B cell (primary cell): ENCODE measurements at regions not wholly inside any gene's neighbourhood (a gene's known extent, or its start where the extent isn't known, plus 50 kb on each side); places are given as distances from the start of the nearest gene placed in this dataset.

Experiments used
- CTCF ChIP-seq: fragments of 200-600 bp; IDR thresholded peaks from one replicate; pipeline ENCODE4 v1.8.0; 2022; ENCODE audit warnings: antibody characterized with exemption, mild to moderate bottlenecking
- EZH2 ChIP-seq: IDR thresholded peaks from 2 replicates; pipeline ENCODE4 v1.6.1; 2012; ENCODE audit warnings: borderline replicate concordance, low read depth, mild to moderate bottlenecking, moderate library complexity, low read length; ENCODE audit not compliant: insufficient read depth, poor library complexity, severe bottlenecking

- no peak for TF ChIP-seq CTCF
- no peak for TF ChIP-seq EZH2
Measured at GRCh38 chr10:10397906-10398305, 619.8 kb upstream of the CELF2 start.
